ENCODE measurements at regions not wholly inside any gene's neighbourhood (a gene's known extent, or its start where the extent isn't known, plus 50 kb on each side); places are given as distances from the start of the nearest gene placed in this dataset.

- Mint-ChIP-seq H3K27ac (no peak overlapping the region), H3K36me3 (no peaks in the 10 kb centered on the region), H3K4me3 (no peak overlapping the region), H3K9me3 (no peaks in the 10 kb centered on the region), H3K4me1 (no peaks in the 10 kb centered on the region), H3K27me3 (no peaks in the 10 kb centered on the region)
- no peak for DNase-seq
- CTCF ChIA-PET, result no interaction called here
These were observed 466.1 kb downstream of the DTHD1 start for GRCh38 chr4:36747277-36748129.

- no peak for DNase-seq
- no peaks in the 10 kb centered on the region for H3K4me1 Mint-ChIP-seq
- no peaks in the 10 kb centered on the region for H3K9me3 Mint-ChIP-seq
- H3K36me3 Mint-ChIP-seq, result no peaks in the 10 kb centered on the region
- no peaks in the 10 kb centered on the region for H3K27me3 Mint-ChIP-seq
- CTCF ChIA-PET, result no interaction called here
- H3K27ac Mint-ChIP-seq, result no peak overlapping the region
- no peak overlapping the region for H3K4me3 Mint-ChIP-seq
These were observed 471.6 kb downstream of the DTHD1 start for GRCh38 chr4:36753048-36753447.

- Mint-ChIP-seq H3K9me3 (no peaks in the 10 kb centered on the region), H3K4me3 (no peak overlapping the region), H3K36me3 (no peaks in the 10 kb centered on the region), H3K27me3 (no peaks in the 10 kb centered on the region), H3K27ac (no peak overlapping the region), H3K4me1 (no peaks in the 10 kb centered on the region)
- DNase-seq, result no peak
- CTCF ChIA-PET, result no interaction called here
These were observed 476.3 kb downstream of the DTHD1 start for GRCh38 chr4:36757580-36758311.

GRCh38 chr4:36758312-36759178 lies 477.1 kb downstream of the DTHD1 start:
- DNase-seq, result no peak
- Mint-ChIP-seq H3K4me3 (no peak overlapping the region), H3K9me3 (no peaks in the 10 kb centered on the region), H3K36me3 (no peaks in the 10 kb centered on the region), H3K27ac (no peak overlapping the region), H3K4me1 (no peaks in the 10 kb centered on the region), H3K27me3 (no peaks in the 10 kb centered on the region)
- CTCF ChIA-PET, result no interaction called here

- no peaks in the 10 kb centered on the region for H3K9me3 Mint-ChIP-seq
- no peak overlapping the region for H3K27ac Mint-ChIP-seq
- H3K4me3 Mint-ChIP-seq, result no peak overlapping the region
- no peak for DNase-seq
- no peaks in the 10 kb centered on the region for H3K27me3 Mint-ChIP-seq
- no peaks in the 10 kb centered on the region for H3K4me1 Mint-ChIP-seq
- no peaks in the 10 kb centered on the region for H3K36me3 Mint-ChIP-seq
- CTCF ChIA-PET, result no interaction called here
These were observed 480.2 kb downstream of the DTHD1 start for GRCh38 chr4:36761607-36762006.

GRCh38 chr4:36763814-36764213 lies 480.7 kb upstream of the NWD2 start:
- no peaks in the 10 kb centered on the region for H3K36me3 Mint-ChIP-seq
- no peaks in the 10 kb centered on the region for H3K4me1 Mint-ChIP-seq
- DNase-seq, result no peak
- no peak overlapping the region for H3K4me3 Mint-ChIP-seq
- H3K27me3 Mint-ChIP-seq, result no peaks in the 10 kb centered on the region
- CTCF ChIA-PET, result no interaction called here
- no peaks in the 10 kb centered on the region for H3K9me3 Mint-ChIP-seq
- H3K27ac Mint-ChIP-seq, result no peak overlapping the region

GRCh38 chr4:36767596-36767995 lies 476.9 kb upstream of the NWD2 start:
- Mint-ChIP-seq H3K4me1 (no peaks in the 10 kb centered on the region), H3K27ac (no peak overlapping the region), H3K27me3 (no peaks in the 10 kb centered on the region), H3K9me3 (no peaks in the 10 kb centered on the region), H3K4me3 (no peak overlapping the region), H3K36me3 (no peaks in the 10 kb centered on the region)
- DNase-seq, result no peak
- CTCF ChIA-PET, result no interaction called here

- no peaks in the 10 kb centered on the region for H3K9me3 Mint-ChIP-seq
- CTCF ChIA-PET, result no interaction called here
- peaks cover 2% of the 10 kb centered on the region for H3K4me1 Mint-ChIP-seq
- H3K27ac Mint-ChIP-seq, result no peak overlapping the region
- no peaks in the 10 kb centered on the region for H3K27me3 Mint-ChIP-seq
- H3K36me3 Mint-ChIP-seq, result no peaks in the 10 kb centered on the region
- no peak for DNase-seq
- no peak overlapping the region for H3K4me3 Mint-ChIP-seq
These were observed 473.0 kb upstream of the NWD2 start for GRCh38 chr4:36771411-36772153.

- CTCF ChIA-PET, result no interaction called here
- no peak for DNase-seq
- Mint-ChIP-seq H3K4me3 (no peak overlapping the region), H3K9me3 (no peaks in the 10 kb centered on the region), H3K4me1 (peaks cover 2% of the 10 kb centered on the region), H3K27ac (no peak overlapping the region), H3K27me3 (no peaks in the 10 kb centered on the region), H3K36me3 (no peaks in the 10 kb centered on the region)
These were observed 472.4 kb upstream of the NWD2 start for GRCh38 chr4:36772154-36772516.

GRCh38 chr4:36773467-36773866 lies 471.1 kb upstream of the NWD2 start:
- Mint-ChIP-seq H3K27ac (no peak overlapping the region), H3K27me3 (no peaks in the 10 kb centered on the region), H3K36me3 (no peaks in the 10 kb centered on the region)

GRCh38 chr4:36775544-36775943 lies 469.0 kb upstream of the NWD2 start:
- H3K27me3 Mint-ChIP-seq, result no peaks in the 10 kb centered on the region
- CTCF ChIA-PET, result no interaction called here

More at GRCh38 chr4:36773467-36773866, 471.1 kb upstream of the NWD2 start:
- CTCF ChIA-PET, result no interaction called here
- DNase-seq, result no peak
- Mint-ChIP-seq H3K4me1 (peaks cover 2% of the 10 kb centered on the region), H3K9me3 (no peaks in the 10 kb centered on the region), H3K4me3 (no peak overlapping the region)

GRCh38 chr4:36779601-36780000 lies 464.9 kb upstream of the NWD2 start:
- H3K9me3 Mint-ChIP-seq, result no peaks in the 10 kb centered on the region
- no peaks in the 10 kb centered on the region for H3K27me3 Mint-ChIP-seq
- H3K4me1 Mint-ChIP-seq, result no peaks in the 10 kb centered on the region
- H3K36me3 Mint-ChIP-seq, result no peaks in the 10 kb centered on the region
- no peak for DNase-seq
- CTCF ChIA-PET, result no interaction called here
- H3K27ac Mint-ChIP-seq, result no peak overlapping the region
- H3K4me3 Mint-ChIP-seq, result no peak overlapping the region

More at GRCh38 chr4:36775544-36775943, 469.0 kb upstream of the NWD2 start:
- H3K9me3 Mint-ChIP-seq, result no peaks in the 10 kb centered on the region
- DNase-seq, result no peak
- H3K4me3 Mint-ChIP-seq, result no peak overlapping the region
- no peaks in the 10 kb centered on the region for H3K36me3 Mint-ChIP-seq
- H3K4me1 Mint-ChIP-seq, result peaks cover 2% of the 10 kb centered on the region
- no peak overlapping the region for H3K27ac Mint-ChIP-seq

GRCh38 chr4:36785973-36786372 lies 458.6 kb upstream of the NWD2 start:
- H3K27ac Mint-ChIP-seq, result no peak overlapping the region
- no peaks in the 10 kb centered on the region for H3K9me3 Mint-ChIP-seq
- no peaks in the 10 kb centered on the region for H3K27me3 Mint-ChIP-seq
- no peak for DNase-seq
- H3K36me3 Mint-ChIP-seq, result no peaks in the 10 kb centered on the region
- CTCF ChIA-PET, result no interaction called here
- H3K4me3 Mint-ChIP-seq, result no peak overlapping the region
- H3K4me1 Mint-ChIP-seq, result no peaks in the 10 kb centered on the region

- CTCF ChIA-PET, result no interaction called here
- Mint-ChIP-seq H3K27me3 (no peaks in the 10 kb centered on the region), H3K4me3 (no peak overlapping the region), H3K9me3 (no peaks in the 10 kb centered on the region), H3K27ac (no peak overlapping the region), H3K4me1 (no peaks in the 10 kb centered on the region), H3K36me3 (no peaks in the 10 kb centered on the region)
- DNase-seq, result no peak
These were observed 458.0 kb upstream of the NWD2 start for GRCh38 chr4:36786519-36786918.
